K562 (cell line): ENCODE measurements at regions not wholly inside any gene's neighbourhood (a gene's known extent, or its start where the extent isn't known, plus 50 kb on each side); places are given as distances from the start of the nearest gene placed in this dataset.

ENCODE experiments used
- ARID1B ChIP-seq: fragments of 450-650 bp; IDR thresholded peaks from 2 replicates; pipeline ENCODE4 v1.6.1; 2016; ENCODE audit warnings: antibody characterized with exemption, mild to moderate bottlenecking, inconsistent platforms
- C11orf30 ChIP-seq: fragments of 450-650 bp; IDR thresholded peaks from 2 replicates; pipeline ENCODE4 v1.6.1; 2016; ENCODE audit warnings: low read depth, mild to moderate bottlenecking
- CREBBP ChIP-seq: IDR thresholded peaks from one replicate; pipeline ENCODE4 v1.6.1; 2012; ENCODE audit warnings: low read depth, mild to moderate bottlenecking, control low read depth, inconsistent platforms, low read length
- ESRRB ChIP-seq: fragments of 250-450 bp; sonication (Bioruptor Pico); IDR thresholded peaks from 2 replicates; pipeline ENCODE4 v1.5.0; 2020; ENCODE audit warnings: mild to moderate bottlenecking, moderate library complexity, borderline replicate concordance
- HDAC1 ChIP-seq, 2 experiments: fragments of 450-650 bp; IDR thresholded peaks; 2 replicates each; pipeline ENCODE4 v1.6.1; 2016 to 2017; ENCODE audit warnings: inconsistent platforms in 1 of 2, mild to moderate bottlenecking in 1 of 2, moderate library complexity in 1 of 2
- HEY1 ChIP-seq: fragments of 250-450 bp; sonication (Bioruptor Pico); IDR thresholded peaks from 2 replicates; pipeline ENCODE4 v1.5.0; 2020; ENCODE audit warnings: mild to moderate bottlenecking, moderate library complexity, borderline replicate concordance
- HMG20A ChIP-seq: fragments of 450-650 bp; formaldehyde crosslinking; conservative IDR thresholded peaks from 2 replicates; pipeline ENCODE4 v1.4.0; 2020; ENCODE audit warnings: mild to moderate bottlenecking, mixed read lengths
- HMGXB4 ChIP-seq: sonication (generic); formaldehyde crosslinking; IDR thresholded peaks from 2 replicates; pipeline ENCODE4 v1.8.1; 2023; ENCODE audit warnings: mild to moderate bottlenecking, missing genetic modification reagents
- NCOA6 ChIP-seq: fragments of 450-650 bp; IDR thresholded peaks from 2 replicates; pipeline ENCODE4 v1.6.1; 2017; ENCODE audit warnings: mild to moderate bottlenecking
- NR3C1 ChIP-seq: sonication (generic); formaldehyde crosslinking; IDR thresholded peaks from 2 replicates; pipeline ENCODE4 v1.8.1; 2022; ENCODE audit warnings: missing genetic modification reagents
- NR4A1 ChIP-seq, 2 experiments: fragments of 250-450 bp in 1 of 2; fragments of 450-650 bp in 1 of 2; sonication (Bioruptor Pico) in 1 of 2; IDR thresholded peaks; 2 replicates each; pipeline versions ENCODE4 v1.4.0 to v1.6.1; 2016 to 2020; ENCODE audit warnings: mild to moderate bottlenecking in 2 of 2, missing compliant biosample characterization in 1 of 2, missing genetic modification characterization in 1 of 2, moderate library complexity in 1 of 2
- RBFOX2 ChIP-seq: fragments of 200-400 bp; formaldehyde crosslinking; IDR thresholded peaks from 2 replicates; pipeline ENCODE4 v1.6.1; 2017; ENCODE audit warnings: low read depth, mild to moderate bottlenecking, low read length, moderate library complexity
- RERE ChIP-seq: sonication (generic); formaldehyde crosslinking; IDR thresholded peaks from 2 replicates; pipeline ENCODE4 v1.8.0; 2023; ENCODE audit warnings: missing genetic modification reagents, mild to moderate bottlenecking, borderline replicate concordance
- TBP ChIP-seq: optimal IDR thresholded peaks from 2 replicates; pipeline ENCODE3; 2011; ENCODE audit warnings: low read depth, low read length, improper control_type of control experiment
- TCFL5 ChIP-seq: fragments of 250-450 bp; sonication (Bioruptor Pico); conservative IDR thresholded peaks from 2 replicates; pipeline ENCODE4 v1.6.1; 2021; ENCODE audit warnings: mild to moderate bottlenecking, moderate library complexity, matching md5 sums
- TOE1 ChIP-seq, 2 experiments: fragments of 450-650 bp in 1 of 2; sonication (generic) in 1 of 2; formaldehyde crosslinking in 1 of 2; IDR thresholded peaks; 2 replicates each; pipeline versions ENCODE4 v1.7.1 to v1.8.0; 2016 to 2022; ENCODE audit warnings: borderline replicate concordance in 2 of 2, mild to moderate bottlenecking in 2 of 2, antibody characterized with exemption in 1 of 2, inconsistent platforms in 1 of 2, low read depth in 1 of 2, missing genetic modification reagents in 1 of 2, moderate library complexity in 1 of 2
- ZNF282 ChIP-seq: sonication (generic); formaldehyde crosslinking; IDR thresholded peaks from 2 replicates; pipeline ENCODE4 v1.8.1; 2023; ENCODE audit warnings: missing genetic modification reagents
- ZNF324 ChIP-seq: fragments of 250-450 bp; sonication (Bioruptor Pico); IDR thresholded peaks from 2 replicates; pipeline ENCODE4 v1.4.0; 2020; ENCODE audit warnings: mild to moderate bottlenecking
- ZNF695 ChIP-seq: fragments of 450-650 bp; formaldehyde crosslinking; IDR thresholded peaks from 2 replicates; pipeline ENCODE4 v1.4.0; 2020; ENCODE audit warnings: mild to moderate bottlenecking, moderate library complexity

- TF ChIP-seq TOE1 (IDR thresholded peaks at IDR 0.05; ENCODE audit: borderline replicate concordance) (no peak), TOE1 (CRISPR knock-in tag; IDR thresholded peaks at IDR 0.05; ENCODE audit: borderline replicate concordance, low read depth) (no peak), HMGXB4 (CRISPR knock-in tag) (no peak), ZNF695 (CRISPR knock-in tag) (no peak), HDAC1 (IDR thresholded peaks at IDR 0.05) (0 out of 4 replicates have a peak, but pooled peaks of 1 of the 2 experiments have one; percentile 24), ZNF324 (CRISPR knock-in tag) (no peak), RBFOX2 (no peak), NR4A1 (CRISPR knock-in tag; IDR thresholded peaks at IDR 0.05) (no peak), NR4A1 (tag; IDR thresholded peaks at IDR 0.05) (no peak; the same call in 1 of the 2 replicates), TCFL5 (CRISPR knock-in tag) (no peak), NR3C1 (CRISPR knock-in tag) (no peak), ZNF282 (CRISPR knock-in tag) (no peak), TBP (no peak), NCOA6 (no peak), C11orf30 (no peak), HEY1 (CRISPR knock-in tag) (no peak), ARID1B (peak; percentile 89), CREBBP (no peak), HMG20A (CRISPR knock-in tag) (no peak), RERE (CRISPR knock-in tag) (no peak), ESRRB (CRISPR knock-in tag) (no peak)
Measured at GRCh38 chr3:193800138-193801043, 207.4 kb downstream of the OPA1 start (continued).
